Hematopoietic multipotent progenitor cell (in vitro differentiated cells): ENCODE measurements at regions not wholly inside any gene's neighbourhood (a gene's known extent, or its start where the extent isn't known, plus 50 kb on each side); places are given as distances from the start of the nearest gene placed in this dataset.
"Not testable (repeated sequence)": the region's sequence is repeated elsewhere in the genome, so short reads cannot be mapped to it uniquely, and the experiment has no call there.

Source experiments
- DNase-seq, 3 donors: peaks; one replicate each; pipeline ENCODE4 v3.0.0-alpha.2; 2011 to 2015; ENCODE audit warnings: low read depth in 2 of 3, low spot score in 2 of 3

GRCh38 chr1:47679826-47680225 lies 242.0 kb downstream of the FOXD2 start:
- DNase-seq: no peak

DNA sequence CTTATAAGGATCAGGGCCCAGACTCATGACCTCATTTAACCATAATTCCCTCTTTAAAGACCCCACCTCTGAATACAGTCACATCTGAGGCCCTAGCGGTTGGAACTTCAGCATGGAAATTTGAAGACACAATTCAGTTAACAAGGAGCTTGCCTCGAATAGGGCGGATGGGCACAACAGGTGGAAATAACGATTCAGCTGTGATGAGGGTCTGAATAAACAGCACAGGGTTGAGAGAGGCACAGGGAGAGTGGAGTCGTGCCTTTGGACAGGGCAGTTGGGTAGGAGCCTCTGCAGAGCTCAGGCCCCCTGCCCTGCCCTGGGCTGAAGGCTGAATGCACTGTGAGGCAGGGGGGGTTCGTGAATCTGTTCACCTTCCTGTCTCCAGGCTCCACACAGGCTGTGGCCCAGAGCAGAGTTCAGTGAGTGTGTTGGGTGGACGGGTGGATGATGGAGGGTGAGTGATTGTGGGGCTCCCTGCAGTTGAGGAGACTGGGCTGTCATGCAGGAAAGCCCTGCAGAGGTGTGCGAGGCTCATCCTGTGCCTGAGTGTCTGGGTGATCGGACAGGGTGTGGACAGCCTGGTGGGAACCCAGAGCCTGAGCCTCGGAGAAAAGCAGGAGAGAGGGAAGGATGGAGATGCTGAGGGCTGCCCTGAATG lies 243.1 kb downstream of the FOXD2 start:
- DNase-seq: no peak

DNA sequence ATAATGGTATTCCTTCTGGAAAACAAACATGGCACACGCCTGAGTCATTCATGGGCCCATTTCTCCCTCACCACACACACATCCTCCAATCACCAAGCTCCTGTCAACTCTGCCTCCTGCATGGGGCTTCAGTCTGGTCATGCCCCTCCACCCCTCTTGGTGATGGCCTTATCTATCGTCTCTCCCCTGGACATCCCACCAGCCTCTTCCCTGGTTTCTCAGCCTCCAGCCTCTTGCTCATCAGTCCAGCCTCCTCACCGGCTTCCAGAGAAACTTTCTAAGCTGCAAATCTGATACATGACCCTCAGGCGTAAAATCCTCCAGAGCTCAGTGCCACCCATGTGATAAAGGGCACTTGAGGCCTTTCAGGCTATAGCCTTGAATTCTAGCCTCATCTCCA lies 243.9 kb downstream of the FOXD2 start:
- no peak for DNase-seq

- DNase-seq: no peak
These were observed 244.4 kb downstream of the FOXD2 start for GRCh38 chr1:47682198-47682597.

DNA sequence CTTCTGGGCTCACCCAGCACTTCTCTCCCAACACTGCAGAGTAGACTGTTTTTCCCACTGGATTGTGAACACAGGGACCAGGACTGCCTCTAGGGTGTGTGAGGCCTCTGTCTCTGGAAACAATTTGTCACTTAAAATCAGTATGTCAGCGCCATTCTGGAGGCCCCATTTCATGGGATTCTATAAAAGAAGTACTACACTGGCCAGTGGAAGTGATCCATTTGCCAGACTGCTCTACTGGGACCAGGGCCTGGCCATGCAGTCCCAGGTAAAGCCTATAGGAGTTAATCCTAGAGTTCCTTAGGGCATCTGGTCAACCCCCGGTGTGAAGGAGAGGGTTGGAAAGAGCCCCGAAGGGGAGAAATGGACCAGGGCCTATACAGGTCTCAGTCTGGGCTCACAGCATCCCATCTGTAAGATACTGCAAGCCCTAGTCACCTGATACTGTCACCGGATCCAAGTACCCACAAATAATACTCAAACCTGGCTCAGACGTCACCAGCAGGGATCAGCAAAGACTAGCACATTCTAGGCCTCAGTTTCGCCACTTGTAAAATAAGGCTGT lies 245.0 kb downstream of the FOXD2 start:
- no peak for DNase-seq

- no peak for DNase-seq
These were observed 245.6 kb downstream of the FOXD2 start for GRCh38 chr1:47683401-47683800.

DNA sequence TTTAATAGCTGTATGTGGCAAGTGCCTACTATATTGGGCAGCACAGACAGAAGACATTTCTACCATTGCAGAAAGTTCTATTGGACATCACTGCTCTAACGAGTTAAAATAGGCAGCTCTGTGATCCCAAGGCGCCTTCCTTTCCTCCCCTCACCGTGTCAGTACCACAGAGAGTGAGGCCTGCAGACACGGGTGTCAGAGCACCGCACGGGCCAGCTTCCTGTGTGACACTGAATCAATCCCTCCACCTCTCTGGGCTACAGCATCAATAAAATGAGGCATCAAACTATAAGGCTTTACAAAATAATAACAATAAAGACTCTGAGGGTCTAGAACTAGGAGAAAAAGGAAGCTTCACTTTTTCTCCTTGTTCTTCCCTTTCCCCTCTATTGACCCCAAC lies 246.7 kb downstream of the FOXD2 start:
- DNase-seq: no peak

DNA sequence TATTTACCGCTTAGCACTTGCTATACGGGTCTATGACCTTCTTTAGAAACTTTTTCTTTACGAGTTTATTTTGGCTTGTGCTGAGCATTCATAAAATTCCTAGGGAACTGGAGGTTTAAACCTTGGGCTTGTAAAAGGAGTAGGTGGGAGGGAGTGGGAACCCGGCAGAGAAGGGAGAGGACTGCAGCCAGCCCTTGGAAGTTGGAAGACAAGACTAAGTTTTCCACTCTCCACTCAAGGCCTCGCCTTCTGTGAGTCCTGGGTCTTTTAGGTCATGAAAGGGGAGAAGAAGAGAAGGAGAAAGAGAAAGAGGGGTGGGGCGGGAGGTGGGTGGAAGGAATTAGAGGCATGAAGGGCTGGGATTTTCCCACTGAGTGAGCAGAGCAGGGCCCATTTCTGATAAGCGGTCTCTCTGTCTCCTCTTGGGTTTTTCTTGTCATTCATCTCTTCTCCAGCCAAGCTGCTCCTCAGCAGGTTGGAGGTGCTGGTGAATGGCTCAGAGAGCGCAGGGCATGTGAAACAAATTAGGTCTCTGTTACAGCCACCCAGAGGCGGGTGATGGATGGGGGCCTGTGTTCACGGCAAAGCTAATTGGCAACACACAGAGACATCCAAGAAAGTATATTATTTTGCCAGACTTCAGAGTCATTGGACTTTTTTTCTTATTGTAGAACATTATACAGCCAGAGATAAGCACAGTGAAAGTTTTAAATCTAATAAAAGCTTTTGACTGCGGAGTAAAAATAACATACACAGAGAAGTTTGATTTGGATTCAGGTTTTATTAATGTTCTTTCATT lies 247.3 kb downstream of the FOXD2 start:
- DNase-seq: no peak

DNA sequence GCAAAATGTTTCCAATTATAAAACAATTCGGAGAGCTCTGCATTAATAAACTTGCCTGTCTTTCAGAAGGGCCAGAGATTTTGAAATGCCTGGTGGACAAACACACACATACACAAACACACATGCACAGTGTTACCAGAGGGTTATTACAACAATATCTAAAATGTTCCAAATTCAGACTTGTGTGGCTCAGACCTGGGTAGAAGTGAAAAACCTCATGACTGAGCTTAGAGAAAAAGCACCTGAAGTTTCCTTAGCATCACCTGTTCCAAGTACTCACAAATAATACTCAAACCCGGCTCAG lies 247.9 kb downstream of the FOXD2 start:
- no peak for DNase-seq

DNA sequence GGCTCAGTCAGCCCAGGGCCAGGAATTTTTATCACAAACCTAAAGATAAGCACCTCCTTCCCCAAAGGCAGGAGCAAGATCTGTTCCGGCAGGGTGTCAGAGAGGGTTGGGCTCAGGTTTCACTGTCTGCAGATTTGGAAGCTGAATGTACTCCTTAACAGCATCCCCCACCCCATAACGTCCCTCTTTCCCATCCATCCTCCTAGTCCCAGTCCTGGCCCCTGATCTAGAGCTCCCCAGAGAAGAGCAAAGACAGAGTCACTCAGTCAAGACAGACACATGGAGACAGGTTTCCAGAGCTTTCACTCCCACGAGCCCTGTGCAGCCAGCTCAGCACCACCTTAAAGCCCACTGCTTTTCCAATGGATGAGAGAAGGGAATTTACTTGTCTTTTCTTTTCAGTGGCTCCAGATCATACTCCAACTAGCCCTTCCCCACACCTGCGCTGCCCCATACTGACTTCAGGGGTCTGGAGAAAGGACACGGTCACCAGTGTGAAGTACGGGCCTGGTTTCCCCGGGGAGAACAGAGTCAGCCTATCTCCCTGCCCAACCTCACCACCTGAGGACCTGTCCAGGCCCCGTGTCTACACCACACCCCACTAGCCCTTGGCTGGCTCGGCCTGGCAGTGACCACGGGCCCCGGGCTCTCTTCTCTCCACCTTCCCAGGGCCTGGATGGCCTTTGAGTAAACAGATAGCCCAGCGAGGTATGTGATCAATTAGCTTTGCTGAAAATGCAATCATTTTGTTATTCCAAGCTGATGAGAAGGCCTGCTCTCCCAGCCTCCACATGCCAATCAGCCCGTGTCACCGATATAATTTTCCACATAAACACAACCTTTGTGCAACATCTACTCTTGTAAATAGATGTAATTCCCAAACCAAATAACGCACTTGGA lies 249.1 kb downstream of the FOXD2 start:
- DNase-seq: no peak

- peak in 1 of 3 donors; percentile 13 for DNase-seq
These were observed 250.0 kb downstream of the FOXD2 start for GRCh38 chr1:47687631-47688460.

DNA sequence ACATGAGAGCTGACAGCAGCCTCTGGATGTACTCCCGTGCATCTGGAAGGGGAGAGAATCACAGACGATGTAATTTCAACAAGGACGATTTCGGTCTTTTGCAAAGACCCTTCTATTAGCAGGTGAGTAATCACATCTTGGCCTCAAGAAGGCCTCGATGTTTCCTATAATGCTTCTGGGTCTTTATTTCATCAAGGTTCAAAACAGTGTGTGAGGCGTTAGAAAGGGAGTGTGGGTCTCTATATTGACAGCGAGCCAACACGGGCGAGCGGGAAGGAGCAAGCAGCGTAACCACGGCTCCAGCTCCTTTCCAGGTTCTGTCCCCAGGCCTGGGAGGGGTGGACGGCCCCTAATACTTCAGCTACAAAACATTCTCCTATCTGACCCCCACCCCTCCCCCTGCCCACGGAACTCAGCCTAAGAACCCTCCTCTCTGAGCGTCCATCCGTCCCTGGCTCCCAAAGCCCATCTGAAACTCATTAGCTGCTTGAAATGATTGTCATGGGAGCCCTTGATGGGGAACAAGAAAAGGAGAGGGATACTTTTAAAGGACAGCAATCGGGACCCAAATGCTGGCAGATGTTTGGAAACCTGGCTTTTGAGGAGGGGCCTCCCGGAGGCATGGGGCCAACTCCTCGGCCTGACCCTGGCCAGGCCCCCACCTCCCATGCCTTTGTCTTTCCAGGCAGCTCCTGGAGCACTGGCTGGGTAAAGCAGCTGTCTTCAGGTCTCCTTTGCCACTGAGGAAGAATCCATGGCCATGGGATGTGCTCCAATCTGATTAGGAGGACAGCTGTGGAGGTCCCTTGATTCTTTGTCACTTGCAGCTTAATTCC lies 250.8 kb downstream of the FOXD2 start:
- no peak for DNase-seq

DNA sequence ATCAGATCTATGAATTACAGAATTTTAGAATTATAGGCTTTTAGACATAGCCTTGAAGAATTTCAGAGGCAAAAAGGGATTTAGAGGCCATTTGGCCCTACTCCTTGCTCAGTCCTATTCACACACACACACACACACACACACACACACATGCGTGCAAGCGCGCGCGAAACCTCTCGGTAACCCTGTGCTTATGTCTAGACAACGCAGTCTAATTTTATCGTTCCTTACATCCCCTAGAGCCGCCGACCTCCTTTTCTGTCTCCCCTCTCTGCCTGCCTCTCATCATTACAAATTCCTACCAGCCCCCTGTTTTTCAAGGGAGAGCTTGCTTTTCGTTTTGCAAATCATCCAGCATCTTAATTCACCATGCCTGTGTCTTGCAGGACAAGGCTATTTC lies 252.1 kb downstream of the FOXD2 start:
- DNase-seq: no peak

- no peak for DNase-seq
These were observed 252.8 kb downstream of the FOXD2 start for GRCh38 chr1:47690341-47691250.

DNA sequence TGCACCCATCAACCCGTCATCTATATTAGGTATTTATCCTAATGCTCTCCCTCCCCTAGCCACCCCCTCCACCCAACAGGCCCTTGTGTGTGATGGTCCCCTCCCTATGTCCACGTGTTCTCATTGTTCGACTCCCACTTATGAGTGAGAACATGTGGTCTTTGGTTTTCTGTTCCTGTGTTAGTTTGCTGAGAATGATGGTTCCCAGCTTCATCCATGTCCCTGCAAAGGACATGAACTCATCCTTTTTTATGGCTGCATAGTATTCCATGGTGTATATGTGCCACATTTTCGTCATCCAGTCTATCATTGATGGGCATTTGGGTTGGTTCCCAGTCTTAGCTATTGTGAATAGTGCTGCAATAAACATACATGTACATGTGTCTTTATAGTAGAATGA lies 253.4 kb downstream of the FOXD2 start:
- DNase-seq: not testable (repeated sequence)

GRCh38 chr1:47692196-47692595 lies 254.4 kb downstream of the FOXD2 start:
- no peak for DNase-seq

DNA sequence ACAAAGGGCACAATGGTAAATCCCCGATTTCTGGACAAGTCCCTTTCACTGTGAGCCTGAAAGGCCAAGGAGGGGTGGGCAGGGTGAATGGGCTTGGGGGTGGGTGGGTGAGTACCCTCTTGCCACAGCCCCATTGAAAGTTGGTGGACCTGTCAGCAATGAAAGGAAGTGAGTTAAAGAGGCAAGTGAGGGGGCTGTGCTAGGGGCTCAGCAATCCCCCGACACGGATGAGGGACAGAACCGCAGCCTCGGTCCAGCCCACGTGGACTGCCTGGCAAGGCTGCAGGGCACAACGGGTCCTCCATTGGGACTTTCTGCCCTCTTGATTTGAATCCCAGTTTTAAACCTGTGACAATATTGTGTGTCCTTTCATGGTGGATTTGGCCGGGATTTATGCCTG lies 255.3 kb downstream of the FOXD2 start:
- no peak for DNase-seq
